ENCODE measurements at regions not wholly inside any gene's neighbourhood (a gene's known extent, or its start where the extent isn't known, plus 50 kb on each side); places are given as distances from the start of the nearest gene placed in this dataset.

GRCh38 chr6:78436335-78436734 lies 431.0 kb upstream of the IRAK1BP1 start:
- Histone ChIP-seq H3K27ac (ENCODE audit: low read depth) (no peak overlapping the region), H3F3A (replicated peaks; ENCODE audit: low read depth) (no peaks in the 10 kb centered on the region), H4K20me1 (replicated peaks; ENCODE audit: insufficient read depth) (no peaks in the 10 kb centered on the region), H2AFZ (no peak overlapping the region), H3K4me1 (ENCODE audit: insufficient read depth) (no peaks in the 10 kb centered on the region), H3K27me3 (ENCODE audit: insufficient read depth) (no peaks in the 10 kb centered on the region), H3K9me2 (ENCODE audit: insufficient read depth) (no peaks in the 10 kb centered on the region), H3K79me2 (replicated peaks; ENCODE audit: insufficient read depth) (no peaks in the 10 kb centered on the region), H3K4me3 (no peak overlapping the region), H3K4me2 (no peak overlapping the region), H3K36me3 (ENCODE audit: insufficient read depth) (no peaks in the 10 kb centered on the region)
- no peak overlapping the region for H3K27ac Mint-ChIP-seq
- H3K27me3 Mint-ChIP-seq (ENCODE audit: insufficient read depth, low read depth, poor library complexity) = no peaks in the 10 kb centered on the region
- no peaks in the 10 kb centered on the region for H3K4me1 Mint-ChIP-seq
- H3K4me3 Mint-ChIP-seq = no peak overlapping the region
- DNase-seq (ENCODE audit: low spot score) (peak; percentile 57), ATAC-seq (peak; percentile 70)
- no peaks in the 10 kb centered on the region for H3K9me3 Mint-ChIP-seq
- H3K36me3 Mint-ChIP-seq (ENCODE audit: low read depth) = no peaks in the 10 kb centered on the region
- TF ChIP-seq, protein P1, sequence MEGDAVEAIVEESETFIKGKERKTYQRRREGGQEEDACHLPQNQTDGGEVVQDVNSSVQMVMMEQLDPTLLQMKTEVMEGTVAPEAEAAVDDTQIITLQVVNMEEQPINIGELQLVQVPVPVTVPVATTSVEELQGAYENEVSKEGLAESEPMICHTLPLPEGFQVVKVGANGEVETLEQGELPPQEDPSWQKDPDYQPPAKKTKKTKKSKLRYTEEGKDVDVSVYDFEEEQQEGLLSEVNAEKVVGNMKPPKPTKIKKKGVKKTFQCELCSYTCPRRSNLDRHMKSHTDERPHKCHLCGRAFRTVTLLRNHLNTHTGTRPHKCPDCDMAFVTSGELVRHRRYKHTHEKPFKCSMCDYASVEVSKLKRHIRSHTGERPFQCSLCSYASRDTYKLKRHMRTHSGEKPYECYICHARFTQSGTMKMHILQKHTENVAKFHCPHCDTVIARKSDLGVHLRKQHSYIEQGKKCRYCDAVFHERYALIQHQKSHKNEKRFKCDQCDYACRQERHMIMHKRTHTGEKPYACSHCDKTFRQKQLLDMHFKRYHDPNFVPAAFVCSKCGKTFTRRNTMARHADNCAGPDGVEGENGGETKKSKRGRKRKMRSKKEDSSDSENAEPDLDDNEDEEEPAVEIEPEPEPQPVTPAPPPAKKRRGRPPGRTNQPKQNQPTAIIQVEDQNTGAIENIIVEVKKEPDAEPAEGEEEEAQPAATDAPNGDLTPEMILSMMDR (conservative IDR thresholded peaks at IDR 0.05; ENCODE audit: low read depth in 2 of 2) = peak; percentile 57 to 64
- no peak for TF ChIP-seq EZH2 (IDR thresholded peaks at IDR 0.05; ENCODE audit: low read depth, unreplicated experiment)

- H3K27me3 Mint-ChIP-seq (ENCODE audit: insufficient read depth, low read depth, poor library complexity) = no peaks in the 10 kb centered on the region
- Histone ChIP-seq H4K20me1 (replicated peaks; ENCODE audit: insufficient read depth) (no peaks in the 10 kb centered on the region), H3K27ac (ENCODE audit: low read depth) (no peak overlapping the region), H3K79me2 (replicated peaks; ENCODE audit: insufficient read depth) (no peaks in the 10 kb centered on the region), H3F3A (replicated peaks; ENCODE audit: low read depth) (no peaks in the 10 kb centered on the region), H3K4me2 (no peak overlapping the region), H3K36me3 (ENCODE audit: insufficient read depth) (no peaks in the 10 kb centered on the region), H3K9me2 (ENCODE audit: insufficient read depth) (no peaks in the 10 kb centered on the region), H3K4me3 (no peak overlapping the region), H3K27me3 (ENCODE audit: insufficient read depth) (no peaks in the 10 kb centered on the region), H2AFZ (no peak overlapping the region), H3K4me1 (ENCODE audit: insufficient read depth) (no peaks in the 10 kb centered on the region)
- DNase-seq (ENCODE audit: low spot score) (no peak), ATAC-seq (no peak)
- no peaks in the 10 kb centered on the region for H3K36me3 Mint-ChIP-seq (ENCODE audit: low read depth)
- TF ChIP-seq STAT1 (IDR thresholded peaks at IDR 0.05; ENCODE audit: unreplicated experiment) = no peak
- H3K9me3 Mint-ChIP-seq = no peaks in the 10 kb centered on the region
- no peak overlapping the region for H3K27ac Mint-ChIP-seq
- H3K4me1 Mint-ChIP-seq = no peaks in the 10 kb centered on the region
- no peak overlapping the region for H3K4me3 Mint-ChIP-seq
Observed at GRCh38 chr6:78438135-78438534, 429.2 kb upstream of the IRAK1BP1 start.

GRCh38 chr6:78460711-78461110 lies 406.6 kb upstream of the IRAK1BP1 start:
- no peak overlapping the region for H3K4me3 ChIP-seq
- DNase-seq (ENCODE audit: low spot score) (no peak), ATAC-seq (no peak)
- H3F3A ChIP-seq (replicated peaks; ENCODE audit: low read depth) = no peaks in the 10 kb centered on the region
- no peaks in the 10 kb centered on the region for H3K79me2 ChIP-seq (replicated peaks; ENCODE audit: insufficient read depth)
- no peak overlapping the region for H2AFZ ChIP-seq
- no peak overlapping the region for H3K4me2 ChIP-seq
- Mint-ChIP-seq H3K9me3 (peaks cover 13% of the 10 kb centered on the region), H3K36me3 (ENCODE audit: low read depth) (no peaks in the 10 kb centered on the region), H3K27me3 (ENCODE audit: insufficient read depth, low read depth, poor library complexity) (peaks cover 5% of the 10 kb centered on the region), H3K27ac (no peak overlapping the region), H3K4me3 (no peak overlapping the region), H3K4me1 (no peaks in the 10 kb centered on the region)
- H3K4me1 ChIP-seq (ENCODE audit: insufficient read depth) = no peaks in the 10 kb centered on the region
- H3K27me3 ChIP-seq (ENCODE audit: insufficient read depth) = no peaks in the 10 kb centered on the region
- H3K27ac ChIP-seq (ENCODE audit: low read depth) = no peak overlapping the region
- no peaks in the 10 kb centered on the region for H4K20me1 ChIP-seq (replicated peaks; ENCODE audit: insufficient read depth)
- H3K36me3 ChIP-seq (ENCODE audit: insufficient read depth) = no peaks in the 10 kb centered on the region
- H3K9me2 ChIP-seq (ENCODE audit: insufficient read depth) = no peaks in the 10 kb centered on the region
- TF ChIP-seq JUNB (IDR thresholded peaks at IDR 0.05; ENCODE audit: unreplicated experiment) (no peak), EZH2phosphoT487 (IDR thresholded peaks at IDR 0.05; ENCODE audit: unreplicated experiment) (no peak), POLR2AphosphoS5 (IDR thresholded peaks at IDR 0.05; ENCODE audit: low read depth) (no peak), STAT1 (IDR thresholded peaks at IDR 0.05; ENCODE audit: unreplicated experiment) (no peak)
- TF ChIP-seq, protein P1 (conservative IDR thresholded peaks at IDR 0.05; ENCODE audit: low read depth in 2 of 2) = no peak
- TF ChIP-seq, protein P2, sequence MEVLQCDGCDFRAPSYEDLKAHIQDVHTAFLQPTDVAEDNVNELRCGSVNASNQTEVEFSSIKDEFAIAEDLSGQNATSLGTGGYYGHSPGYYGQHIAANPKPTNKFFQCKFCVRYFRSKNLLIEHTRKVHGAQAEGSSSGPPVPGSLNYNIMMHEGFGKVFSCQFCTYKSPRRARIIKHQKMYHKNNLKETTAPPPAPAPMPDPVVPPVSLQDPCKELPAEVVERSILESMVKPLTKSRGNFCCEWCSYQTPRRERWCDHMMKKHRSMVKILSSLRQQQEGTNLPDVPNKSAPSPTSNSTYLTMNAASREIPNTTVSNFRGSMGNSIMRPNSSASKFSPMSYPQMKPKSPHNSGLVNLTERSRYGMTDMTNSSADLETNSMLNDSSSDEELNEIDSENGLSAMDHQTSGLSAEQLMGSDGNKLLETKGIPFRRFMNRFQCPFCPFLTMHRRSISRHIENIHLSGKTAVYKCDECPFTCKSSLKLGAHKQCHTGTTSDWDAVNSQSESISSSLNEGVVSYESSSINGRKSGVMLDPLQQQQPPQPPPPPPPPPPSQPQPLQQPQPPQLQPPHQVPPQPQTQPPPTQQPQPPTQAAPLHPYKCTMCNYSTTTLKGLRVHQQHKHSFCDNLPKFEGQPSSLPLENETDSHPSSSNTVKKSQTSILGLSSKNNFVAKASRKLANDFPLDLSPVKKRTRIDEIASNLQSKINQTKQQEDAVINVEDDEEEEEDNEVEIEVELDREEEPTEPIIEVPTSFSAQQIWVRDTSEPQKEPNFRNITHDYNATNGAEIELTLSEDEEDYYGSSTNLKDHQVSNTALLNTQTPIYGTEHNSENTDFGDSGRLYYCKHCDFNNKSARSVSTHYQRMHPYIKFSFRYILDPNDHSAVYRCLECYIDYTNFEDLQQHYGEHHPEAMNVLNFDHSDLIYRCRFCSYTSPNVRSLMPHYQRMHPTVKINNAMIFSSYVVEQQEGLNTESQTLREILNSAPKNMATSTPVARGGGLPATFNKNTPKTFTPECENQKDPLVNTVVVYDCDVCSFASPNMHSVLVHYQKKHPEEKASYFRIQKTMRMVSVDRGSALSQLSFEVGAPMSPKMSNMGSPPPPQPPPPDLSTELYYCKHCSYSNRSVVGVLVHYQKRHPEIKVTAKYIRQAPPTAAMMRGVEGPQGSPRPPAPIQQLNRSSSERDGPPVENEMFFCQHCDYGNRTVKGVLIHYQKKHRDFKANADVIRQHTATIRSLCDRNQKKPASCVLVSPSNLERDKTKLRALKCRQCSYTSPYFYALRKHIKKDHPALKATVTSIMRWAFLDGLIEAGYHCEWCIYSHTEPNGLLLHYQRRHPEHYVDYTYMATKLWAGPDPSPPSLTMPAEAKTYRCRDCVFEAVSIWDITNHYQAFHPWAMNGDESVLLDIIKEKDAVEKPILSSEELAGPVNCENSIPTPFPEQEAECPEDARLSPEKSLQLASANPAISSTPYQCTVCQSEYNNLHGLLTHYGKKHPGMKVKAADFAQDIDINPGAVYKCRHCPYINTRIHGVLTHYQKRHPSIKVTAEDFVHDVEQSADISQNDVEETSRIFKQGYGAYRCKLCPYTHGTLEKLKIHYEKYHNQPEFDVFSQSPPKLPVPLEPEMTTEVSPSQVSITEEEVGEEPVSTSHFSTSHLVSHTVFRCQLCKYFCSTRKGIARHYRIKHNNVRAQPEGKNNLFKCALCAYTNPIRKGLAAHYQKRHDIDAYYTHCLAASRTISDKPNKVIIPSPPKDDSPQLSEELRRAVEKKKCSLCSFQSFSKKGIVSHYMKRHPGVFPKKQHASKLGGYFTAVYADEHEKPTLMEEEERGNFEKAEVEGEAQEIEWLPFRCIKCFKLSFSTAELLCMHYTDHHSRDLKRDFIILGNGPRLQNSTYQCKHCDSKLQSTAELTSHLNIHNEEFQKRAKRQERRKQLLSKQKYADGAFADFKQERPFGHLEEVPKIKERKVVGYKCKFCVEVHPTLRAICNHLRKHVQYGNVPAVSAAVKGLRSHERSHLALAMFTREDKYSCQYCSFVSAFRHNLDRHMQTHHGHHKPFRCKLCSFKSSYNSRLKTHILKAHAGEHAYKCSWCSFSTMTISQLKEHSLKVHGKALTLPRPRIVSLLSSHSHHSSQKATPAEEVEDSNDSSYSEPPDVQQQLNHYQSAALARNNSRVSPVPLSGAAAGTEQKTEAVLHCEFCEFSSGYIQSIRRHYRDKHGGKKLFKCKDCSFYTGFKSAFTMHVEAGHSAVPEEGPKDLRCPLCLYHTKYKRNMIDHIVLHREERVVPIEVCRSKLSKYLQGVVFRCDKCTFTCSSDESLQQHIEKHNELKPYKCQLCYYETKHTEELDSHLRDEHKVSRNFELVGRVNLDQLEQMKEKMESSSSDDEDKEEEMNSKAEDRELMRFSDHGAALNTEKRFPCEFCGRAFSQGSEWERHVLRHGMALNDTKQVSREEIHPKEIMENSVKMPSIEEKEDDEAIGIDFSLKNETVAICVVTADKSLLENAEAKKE (CRISPR knock-in tag; IDR thresholded peaks at IDR 0.05) = no peak

All from GM23338 (cell line).